ENCODE measurements at regions not wholly inside any gene's neighbourhood (a gene's known extent, or its start where the extent isn't known, plus 50 kb on each side); places are given as distances from the start of the nearest gene placed in this dataset.
A peak's percentile ranks its signal among the peaks of the same experiment; 100 is the strongest.

DNA sequence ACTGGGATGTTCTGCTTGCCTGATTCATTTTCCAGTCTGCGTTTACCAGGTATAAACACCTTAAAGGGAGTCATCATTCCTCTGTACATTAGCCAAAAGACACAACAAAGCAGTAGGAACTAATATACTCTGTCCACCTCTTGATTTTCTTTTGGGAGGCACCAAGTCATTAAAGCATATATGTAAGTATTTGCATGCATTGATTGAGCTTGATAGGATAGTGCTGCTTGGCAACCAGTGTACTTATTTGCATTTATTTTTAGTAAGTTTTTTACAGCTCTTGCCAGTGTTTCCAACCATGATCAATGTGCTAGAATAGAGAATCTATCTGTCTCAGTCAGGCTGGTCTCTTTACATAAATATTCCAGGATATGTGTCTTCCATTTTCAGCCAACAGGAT, 353.3 kb upstream of the SEMA3C start:
- no peaks in the 10 kb centered on the region for H3K9me3 ChIP-seq
- no peak for DNase-seq

DNA sequence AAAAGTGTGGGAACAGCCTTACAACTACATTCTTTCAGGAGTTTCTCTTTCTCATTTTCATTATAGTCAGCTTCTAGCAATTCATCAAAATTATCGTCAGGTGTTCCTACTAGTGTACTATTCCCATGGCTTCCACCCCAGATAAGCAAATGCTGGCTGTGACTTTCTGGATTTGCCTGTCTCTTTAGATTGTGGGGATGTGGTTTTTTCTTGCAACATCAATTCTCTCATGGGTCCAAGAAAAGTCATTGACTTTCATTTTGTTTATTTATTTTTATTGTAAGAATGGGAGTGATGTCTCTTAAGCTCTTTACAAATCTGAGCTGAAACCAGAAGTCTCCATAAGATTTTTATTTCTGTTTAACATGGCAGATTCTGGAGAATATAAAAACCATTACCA, 349.7 kb upstream of the SEMA3C start:
- H3K4me3 ChIP-seq: no peak overlapping the region
- ATAC-seq (no peak), DNase-seq (no peak)
- intact Hi-C loops (cut with DNase I): no loop called here
- TF ChIP-seq, protein P1, sequence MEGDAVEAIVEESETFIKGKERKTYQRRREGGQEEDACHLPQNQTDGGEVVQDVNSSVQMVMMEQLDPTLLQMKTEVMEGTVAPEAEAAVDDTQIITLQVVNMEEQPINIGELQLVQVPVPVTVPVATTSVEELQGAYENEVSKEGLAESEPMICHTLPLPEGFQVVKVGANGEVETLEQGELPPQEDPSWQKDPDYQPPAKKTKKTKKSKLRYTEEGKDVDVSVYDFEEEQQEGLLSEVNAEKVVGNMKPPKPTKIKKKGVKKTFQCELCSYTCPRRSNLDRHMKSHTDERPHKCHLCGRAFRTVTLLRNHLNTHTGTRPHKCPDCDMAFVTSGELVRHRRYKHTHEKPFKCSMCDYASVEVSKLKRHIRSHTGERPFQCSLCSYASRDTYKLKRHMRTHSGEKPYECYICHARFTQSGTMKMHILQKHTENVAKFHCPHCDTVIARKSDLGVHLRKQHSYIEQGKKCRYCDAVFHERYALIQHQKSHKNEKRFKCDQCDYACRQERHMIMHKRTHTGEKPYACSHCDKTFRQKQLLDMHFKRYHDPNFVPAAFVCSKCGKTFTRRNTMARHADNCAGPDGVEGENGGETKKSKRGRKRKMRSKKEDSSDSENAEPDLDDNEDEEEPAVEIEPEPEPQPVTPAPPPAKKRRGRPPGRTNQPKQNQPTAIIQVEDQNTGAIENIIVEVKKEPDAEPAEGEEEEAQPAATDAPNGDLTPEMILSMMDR (IDR thresholded peaks at IDR 0.05): no peak
- no peaks in the 10 kb centered on the region for H3K36me3 ChIP-seq
- H3K4me1 ChIP-seq: no peaks in the 10 kb centered on the region
- H3K27me3 ChIP-seq: no peaks in the 10 kb centered on the region
- peaks cover 0 to 14% of the 10 kb centered on the region in 2 donors for H3K9me3 ChIP-seq
- H3K27ac ChIP-seq: no peak overlapping the region

More for the DNA sequence above, 353.3 kb upstream of the SEMA3C start:
- Histone ChIP-seq H3K27ac (no peak overlapping the region), H3K4me3 (no peak overlapping the region), H3K27me3 (no peaks in the 10 kb centered on the region), H3K4me1 (no peaks in the 10 kb centered on the region), H3K36me3 (no peaks in the 10 kb centered on the region)
- no peak for ATAC-seq
- intact Hi-C loops (cut with DNase I): no loop called here
- TF ChIP-seq, protein P1 (IDR thresholded peaks at IDR 0.05): no peak

DNA sequence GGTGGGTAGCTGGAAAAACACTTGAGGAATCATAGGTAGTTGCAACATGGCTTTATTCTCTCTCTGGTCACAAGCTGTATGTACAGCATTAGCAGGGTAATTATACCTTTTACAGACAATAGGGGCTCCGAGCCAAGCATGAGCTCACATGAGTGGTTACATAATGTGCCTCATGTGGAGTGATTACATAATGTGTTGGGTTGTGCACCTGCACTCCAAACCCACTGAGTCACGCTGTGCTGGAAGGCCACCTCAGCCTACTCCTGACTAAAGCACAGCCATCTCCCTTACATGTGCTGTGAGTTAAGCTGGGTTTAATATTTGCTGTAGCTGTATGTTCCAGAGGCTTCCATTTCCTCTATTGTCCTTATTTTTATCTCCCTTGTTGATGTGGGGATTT, 348.7 kb upstream of the SEMA3C start:
- intact Hi-C loops (cut with DNase I): no loop called here
- H3K4me3 ChIP-seq: no peak overlapping the region
- TF ChIP-seq, protein P1 (IDR thresholded peaks at IDR 0.05): no peak
- no peaks in the 10 kb centered on the region for H3K27me3 ChIP-seq
- peaks cover 0 to 14% of the 10 kb centered on the region in 2 donors for H3K9me3 ChIP-seq
- ATAC-seq: peak; percentile 79
- no peaks in the 10 kb centered on the region for H3K4me1 ChIP-seq
- H3K27ac ChIP-seq: no peak overlapping the region
- peak in 1 of 4 donors; percentile 48 for DNase-seq
- no peaks in the 10 kb centered on the region for H3K36me3 ChIP-seq

DNA sequence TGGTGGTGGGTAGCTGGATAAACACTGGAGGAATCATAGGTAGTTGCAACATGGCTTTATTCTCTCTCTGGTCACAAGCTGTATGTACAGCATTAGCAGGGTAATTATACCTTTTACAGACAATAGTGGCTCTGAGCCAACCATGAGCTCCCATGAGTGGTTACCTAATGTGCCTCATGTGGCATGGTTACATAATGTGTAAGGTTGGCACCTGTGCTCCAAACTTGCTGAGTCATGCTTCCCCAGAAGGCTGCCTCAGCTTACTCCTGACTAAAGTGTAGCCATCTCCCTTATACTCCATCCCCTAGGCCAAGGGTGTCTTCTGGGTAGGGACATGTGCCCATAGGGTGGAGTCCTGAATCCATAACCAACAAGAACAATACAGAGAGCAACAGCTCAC, 345.3 kb upstream of the SEMA3C start:
- no peaks in the 10 kb centered on the region for H3K27me3 ChIP-seq
- H3K9me3 ChIP-seq: peaks cover 0 to 32% of the 10 kb centered on the region in 2 donors
- no peak overlapping the region for H3K27ac ChIP-seq
- no peaks in the 10 kb centered on the region for H3K36me3 ChIP-seq
- intact Hi-C loops (cut with DNase I): no loop called here
- DNase-seq (no peak), ATAC-seq (no peak)
- no peaks in the 10 kb centered on the region for H3K4me1 ChIP-seq
- TF ChIP-seq, protein P1 (IDR thresholded peaks at IDR 0.05): no peak
- no peak overlapping the region for H3K4me3 ChIP-seq

DNA sequence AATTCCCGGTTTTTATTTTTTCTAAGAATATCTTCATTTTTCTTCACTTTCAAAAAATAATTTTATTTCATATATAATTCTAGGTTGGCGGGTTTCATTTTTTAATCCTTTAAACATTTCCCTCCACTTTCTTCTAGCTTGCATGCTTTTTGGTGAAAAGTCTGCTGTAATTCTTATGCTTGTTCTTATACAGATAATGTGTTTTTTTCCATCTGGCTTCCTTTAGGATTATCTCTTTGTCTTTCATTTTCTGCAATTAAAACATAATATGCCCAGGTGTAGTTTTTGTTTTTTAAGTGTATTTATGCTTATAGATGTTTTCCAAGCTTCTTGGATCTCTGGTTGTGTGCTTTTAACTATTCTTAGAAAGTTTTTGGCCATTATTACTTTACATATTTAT, 341.3 kb upstream of the SEMA3C start:
- peaks cover 0 to 24% of the 10 kb centered on the region in 2 donors for H3K9me3 ChIP-seq
- TF ChIP-seq, protein P1 (IDR thresholded peaks at IDR 0.05): no peak
- no peak overlapping the region for H3K27ac ChIP-seq
- no peaks in the 10 kb centered on the region for H3K4me1 ChIP-seq
- DNase-seq (no peak), ATAC-seq (no peak)
- no peak overlapping the region for H3K4me3 ChIP-seq
- H3K36me3 ChIP-seq: no peaks in the 10 kb centered on the region
- H3K27me3 ChIP-seq: no peaks in the 10 kb centered on the region
- intact Hi-C loops (cut with DNase I): no loop called here

Measured in left lung (tissue), 4 donors.